ENCODE measurements at regions not wholly inside any gene's neighbourhood (a gene's known extent, or its start where the extent isn't known, plus 50 kb on each side); places are given as distances from the start of the nearest gene placed in this dataset.

DNA sequence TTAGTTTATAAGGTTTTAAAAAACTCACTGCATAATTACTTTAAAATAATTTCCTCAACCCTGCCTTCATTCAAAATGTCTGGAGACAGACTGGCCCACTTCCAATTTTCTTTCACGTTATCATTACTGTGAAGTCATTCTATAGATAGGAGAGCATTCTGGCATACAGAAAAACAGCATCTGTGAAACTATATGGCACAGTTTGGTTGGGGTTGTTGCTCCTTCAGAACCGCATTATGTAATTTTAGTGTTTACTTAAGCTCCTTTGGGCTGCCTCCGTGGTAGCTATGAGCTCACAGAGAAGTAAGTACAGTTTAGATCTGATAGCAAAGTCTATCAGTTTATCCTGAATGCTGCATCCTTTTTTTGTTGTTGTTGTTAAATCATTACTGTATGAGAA, 104.3 kb downstream of the KCNRG start:
- in situ Hi-C loops (cut with MboI; ENCODE audit: low pct_ligation_motif_present in 1 of 4, low pct_unique_long_range_greater_than_20kb in 1 of 4, low sequenced_read_pairs in 3 of 4), result no loop called here
- WGBS, 2 donors (ENCODE audit: low coverage in 1 of 2), result 36 to 42% methylated on average over 3 of the region's 3 CpGs
- H3K36me3 ChIP-seq, result no peaks in the 10 kb centered on the region
- no peaks in the 10 kb centered on the region for H3K9me3 ChIP-seq
- H3K27me3 ChIP-seq, result no peaks in the 10 kb centered on the region
- H3K4me1 ChIP-seq, result peaks cover 20 to 53% (median 25%) of the 10 kb centered on the region in 4 donors
- DNase-seq, result no peak
- H3K27ac ChIP-seq, result no peak overlapping the region
- no peak overlapping the region for H3K4me3 ChIP-seq
- intact Hi-C loops (cut with DNase I; ENCODE audit: low total_unique reads), result no loop called here
- TF ChIP-seq POLR2A (IDR thresholded peaks at IDR 0.05) (no peak), POLR2AphosphoS5 (IDR thresholded peaks at IDR 0.05) (no peak), EP300 (IDR thresholded peaks at IDR 0.05; ENCODE audit: low read depth) (no peak)
- TF ChIP-seq, protein P1, sequence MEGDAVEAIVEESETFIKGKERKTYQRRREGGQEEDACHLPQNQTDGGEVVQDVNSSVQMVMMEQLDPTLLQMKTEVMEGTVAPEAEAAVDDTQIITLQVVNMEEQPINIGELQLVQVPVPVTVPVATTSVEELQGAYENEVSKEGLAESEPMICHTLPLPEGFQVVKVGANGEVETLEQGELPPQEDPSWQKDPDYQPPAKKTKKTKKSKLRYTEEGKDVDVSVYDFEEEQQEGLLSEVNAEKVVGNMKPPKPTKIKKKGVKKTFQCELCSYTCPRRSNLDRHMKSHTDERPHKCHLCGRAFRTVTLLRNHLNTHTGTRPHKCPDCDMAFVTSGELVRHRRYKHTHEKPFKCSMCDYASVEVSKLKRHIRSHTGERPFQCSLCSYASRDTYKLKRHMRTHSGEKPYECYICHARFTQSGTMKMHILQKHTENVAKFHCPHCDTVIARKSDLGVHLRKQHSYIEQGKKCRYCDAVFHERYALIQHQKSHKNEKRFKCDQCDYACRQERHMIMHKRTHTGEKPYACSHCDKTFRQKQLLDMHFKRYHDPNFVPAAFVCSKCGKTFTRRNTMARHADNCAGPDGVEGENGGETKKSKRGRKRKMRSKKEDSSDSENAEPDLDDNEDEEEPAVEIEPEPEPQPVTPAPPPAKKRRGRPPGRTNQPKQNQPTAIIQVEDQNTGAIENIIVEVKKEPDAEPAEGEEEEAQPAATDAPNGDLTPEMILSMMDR (IDR thresholded peaks at IDR 0.05), result no peak

DNA sequence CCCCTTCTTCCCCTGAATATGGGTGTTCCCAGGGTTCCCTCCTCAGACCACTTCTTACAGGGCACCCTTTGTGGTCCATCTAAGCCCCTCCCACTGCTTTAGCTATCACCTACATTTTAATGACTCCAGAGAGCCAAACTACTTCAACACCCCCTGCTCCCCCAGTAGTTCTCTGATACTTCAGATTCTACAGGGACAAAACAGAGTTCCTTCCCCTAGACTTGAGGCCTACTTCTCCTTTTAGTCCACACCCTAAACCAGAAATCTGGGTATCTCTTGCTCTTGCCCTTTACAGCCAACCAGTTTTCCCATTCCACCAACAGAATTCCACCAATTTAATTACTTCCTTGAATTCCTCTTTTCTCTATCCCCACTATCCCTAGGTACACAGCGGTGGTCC, 107.2 kb downstream of the KCNRG start:
- H3K9me3 ChIP-seq, result no peaks in the 10 kb centered on the region
- DNase-seq, result no peak
- no peaks in the 10 kb centered on the region for H3K27me3 ChIP-seq
- in situ Hi-C loops (cut with MboI; ENCODE audit: low pct_ligation_motif_present in 1 of 4, low pct_unique_long_range_greater_than_20kb in 1 of 4, low sequenced_read_pairs in 3 of 4) (no loop called here), intact Hi-C loops (cut with DNase I; ENCODE audit: low total_unique reads) (no loop called here)
- WGBS, 2 donors (ENCODE audit: low coverage in 1 of 2), result 83 to 100% methylated on average over 1 of the region's 1 CpG
- H3K36me3 ChIP-seq, result no peaks in the 10 kb centered on the region
- peak overlapping the region; percentile 95 to 100 (median 98) for H3K27ac ChIP-seq
- TF ChIP-seq, protein P1 (IDR thresholded peaks at IDR 0.05), result no peak
- TF ChIP-seq POLR2A (IDR thresholded peaks at IDR 0.05) (no peak), EP300 (IDR thresholded peaks at IDR 0.05; ENCODE audit: low read depth) (no peak), POLR2AphosphoS5 (IDR thresholded peaks at IDR 0.05) (no peak)
- H3K4me1 ChIP-seq, result peaks cover 21 to 42% (median 25%) of the 10 kb centered on the region in 4 donors
- no peak overlapping the region for H3K4me3 ChIP-seq

DNA sequence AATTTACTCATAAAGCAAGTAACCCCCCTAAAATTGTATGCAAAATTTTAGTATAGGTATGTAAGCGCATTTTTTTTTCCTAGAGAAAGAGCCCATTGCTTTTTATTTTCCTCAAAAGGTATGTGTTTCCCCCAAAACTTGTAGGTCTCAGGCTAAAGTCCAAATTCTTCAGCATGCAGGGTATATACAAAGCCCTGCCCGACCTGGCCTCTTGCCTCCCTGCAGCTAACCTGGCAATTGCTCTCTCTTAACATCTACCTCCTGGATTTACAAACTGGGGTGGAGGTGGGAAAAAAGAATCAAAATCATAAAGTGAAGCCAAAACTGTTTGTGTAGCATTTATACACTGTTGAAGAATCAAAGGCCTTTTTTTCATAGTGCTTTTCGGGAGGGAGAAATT, 107.8 kb downstream of the KCNRG start:
- no peaks in the 10 kb centered on the region for H3K9me3 ChIP-seq
- peak overlapping the region; percentile 95 to 100 (median 98) for H3K27ac ChIP-seq
- intact Hi-C loops (cut with DNase I; ENCODE audit: low total_unique reads), result no loop called here
- TF ChIP-seq, protein P1 (IDR thresholded peaks at IDR 0.05), result no peak
- TF ChIP-seq POLR2A (IDR thresholded peaks at IDR 0.05) (no peak), POLR2AphosphoS5 (IDR thresholded peaks at IDR 0.05) (no peak), EP300 (IDR thresholded peaks at IDR 0.05; ENCODE audit: low read depth) (no peak)
- H3K4me3 ChIP-seq, result peak overlapping the region in 2 of 4 donors; percentile 64 to 81
- peaks cover 4% of the 10 kb centered on the region for H3K27me3 ChIP-seq
- WGBS, 2 donors (ENCODE audit: low coverage in 1 of 2), result 51 to 68% methylated on average over 3 of the region's 3 CpGs
- DNase-seq, result no peak
- no peaks in the 10 kb centered on the region for H3K36me3 ChIP-seq
- in situ Hi-C loops (cut with MboI; ENCODE audit: low pct_ligation_motif_present in 1 of 4, low pct_unique_long_range_greater_than_20kb in 1 of 4, low sequenced_read_pairs in 3 of 4), result no loop called here
- peaks cover 21 to 46% (median 28%) of the 10 kb centered on the region in 4 donors for H3K4me1 ChIP-seq

DNA sequence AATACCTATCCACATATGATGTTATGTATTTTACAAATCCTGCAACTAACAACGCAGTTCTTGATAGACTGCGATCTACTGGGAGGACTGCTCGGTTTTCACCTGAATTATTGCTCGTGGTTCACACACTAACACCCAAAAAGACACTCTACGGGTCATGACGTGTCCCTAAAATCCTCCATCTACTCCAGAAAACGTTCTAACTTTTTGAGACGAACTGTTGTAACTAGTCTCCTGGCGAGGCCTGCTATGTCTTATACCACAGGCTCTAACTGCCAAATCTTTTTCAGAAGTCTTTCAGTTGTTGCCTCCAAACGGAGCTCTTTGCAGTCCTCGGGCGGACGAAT, 108.2 kb downstream of the KCNRG start:
- H3K9me3 ChIP-seq, result no peaks in the 10 kb centered on the region
- H3K4me3 ChIP-seq, result peak overlapping the region; percentile 64 to 88 (median 78)
- H3K36me3 ChIP-seq, result no peaks in the 10 kb centered on the region
- intact Hi-C loops (cut with DNase I; ENCODE audit: low total_unique reads), result no loop called here
- WGBS, 2 donors (ENCODE audit: low coverage in 1 of 2), result 6 to 7% methylated on average over 9 to 13 of the region's 13 CpGs
- in situ Hi-C loops (cut with MboI; ENCODE audit: low pct_ligation_motif_present in 1 of 4, low pct_unique_long_range_greater_than_20kb in 1 of 4, low sequenced_read_pairs in 3 of 4), result no loop called here
- peaks cover 21 to 46% (median 28%) of the 10 kb centered on the region in 4 donors for H3K4me1 ChIP-seq
- DNase-seq, result no peak
- H3K27ac ChIP-seq, result peak overlapping the region; percentile 95 to 100 (median 98)
- peaks cover 9% of the 10 kb centered on the region for H3K27me3 ChIP-seq
- TF ChIP-seq POLR2AphosphoS5 (IDR thresholded peaks at IDR 0.05) (no peak), EP300 (IDR thresholded peaks at IDR 0.05; ENCODE audit: low read depth) (no peak), POLR2A (IDR thresholded peaks at IDR 0.05) (no peak)
- TF ChIP-seq, protein P1 (IDR thresholded peaks at IDR 0.05), result no peak

Measured in transverse colon (tissue), 4 donors.